Calu3 (cell line): ENCODE measurements at regions not wholly inside any gene's neighbourhood (a gene's known extent, or its start where the extent isn't known, plus 50 kb on each side); places are given as distances from the start of the nearest gene placed in this dataset.

Experiments
- BruUV-seq: library from RNA; stranded (reverse); fragments of 400-500 nt; replicated peaks from 2 replicates; lab custom pipeline; 2021; lab: Mats Ljungman, UMichigan
- CTCF ChIA-PET: fragments of 300-600 bp; sonication (Branson Sonifier 250); formaldehyde crosslinking; loops from one replicate; lab custom pipeline; 2022; ENCODE audit warnings: antibody characterized with exemption; lab: Charles Lee
- DNase-seq: peaks from one replicate; pipeline ENCODE4 v3.0.0; 2022
- H3K27ac Mint-ChIP-seq: one replicate; pipeline ENCODE4 v1.8.0; 2022; ENCODE audit warnings: mixed read lengths; ENCODE audit not compliant: unreplicated experiment
- H3K27me3 Mint-ChIP-seq: one replicate; pipeline ENCODE4 v1.8.0; 2022; ENCODE audit warnings: mixed read lengths; ENCODE audit not compliant: unreplicated experiment
- H3K36me3 Mint-ChIP-seq: one replicate; pipeline ENCODE4 v1.8.0; 2022; ENCODE audit warnings: mild to moderate bottlenecking, moderate library complexity, mixed read lengths; ENCODE audit not compliant: insufficient read depth, unreplicated experiment
- H3K4me1 Mint-ChIP-seq: one replicate; pipeline ENCODE4 v1.8.0; 2022; ENCODE audit warnings: mild to moderate bottlenecking, low read depth, mixed read lengths; ENCODE audit not compliant: unreplicated experiment
- H3K4me3 Mint-ChIP-seq: one replicate; pipeline ENCODE4 v1.8.0; 2022; ENCODE audit warnings: mild to moderate bottlenecking, low read depth, moderate library complexity, mixed read lengths; ENCODE audit not compliant: unreplicated experiment
- H3K9me3 Mint-ChIP-seq: one replicate; pipeline ENCODE4 v1.8.0; 2022; ENCODE audit warnings: low read depth, mixed read lengths; ENCODE audit not compliant: unreplicated experiment
- CTCF ChIP-seq: fragments of 200-600 bp; IDR thresholded peaks from one replicate; pipeline ENCODE4 v1.8.0; 2022; ENCODE audit warnings: antibody characterized with exemption; ENCODE audit not compliant: unreplicated experiment
- intact Hi-C: fragments of 100-400 bp; cut with micrococcal nuclease; formaldehyde crosslinking; loops from one replicate; pipeline ENCODE4 v1.10.0; 2022; ENCODE audit not compliant: unreplicated experiment

GRCh38 chr21:35603494-35603893 lies 456.8 kb downstream of the SETD4 start:
- H3K27ac Mint-ChIP-seq: no peak overlapping the region
- H3K4me1 Mint-ChIP-seq: no peaks in the 10 kb centered on the region
- intact Hi-C loops: no loop called here
- CTCF ChIA-PET: interaction anchor here (0.5 kb wide), 1 partner anchor 556 kb away, joined by 4 read pairs; no protein-coding TSS in a partner anchor
- BruUV-seq: no TSS peak
- H3K27me3 Mint-ChIP-seq: no peaks in the 10 kb centered on the region
- DNase-seq: no peak
- H3K9me3 Mint-ChIP-seq: no peaks in the 10 kb centered on the region
- H3K4me3 Mint-ChIP-seq: no peak overlapping the region
- no peak for TF ChIP-seq CTCF
- no peaks in the 10 kb centered on the region for H3K36me3 Mint-ChIP-seq

- Mint-ChIP-seq H3K4me3 (no peak overlapping the region), H3K4me1 (no peaks in the 10 kb centered on the region), H3K27me3 (no peaks in the 10 kb centered on the region), H3K27ac (no peak overlapping the region), H3K36me3 (no peaks in the 10 kb centered on the region), H3K9me3 (no peaks in the 10 kb centered on the region)
- no peak for TF ChIP-seq CTCF
- CTCF ChIA-PET: interaction anchor here (0.6 kb wide), 1 partner anchor 68 kb away, joined by 5 read pairs; no protein-coding TSS in a partner anchor
- BruUV-seq: no TSS peak
- no peak for DNase-seq
- intact Hi-C loops: no loop called here
Observed at GRCh38 chr21:35602811-35603362, 457.4 kb downstream of the SETD4 start.

- CTCF ChIA-PET: no interaction called here
- Mint-ChIP-seq H3K4me1 (no peaks in the 10 kb centered on the region), H3K4me3 (no peak overlapping the region), H3K27me3 (no peaks in the 10 kb centered on the region), H3K27ac (no peak overlapping the region), H3K36me3 (no peaks in the 10 kb centered on the region), H3K9me3 (no peaks in the 10 kb centered on the region)
- intact Hi-C loops: no loop called here
- no TSS peak for BruUV-seq
- no peak for TF ChIP-seq CTCF
- no peak for DNase-seq
Observed at GRCh38 chr21:35601211-35601610, 459.1 kb downstream of the SETD4 start.

GRCh38 chr21:35599164-35599563 lies 461.2 kb downstream of the SETD4 start:
- DNase-seq: no peak
- no TSS peak for BruUV-seq
- no peak for TF ChIP-seq CTCF
- H3K4me3 Mint-ChIP-seq: no peak overlapping the region
- no peaks in the 10 kb centered on the region for H3K9me3 Mint-ChIP-seq
- H3K27ac Mint-ChIP-seq: no peak overlapping the region
- intact Hi-C loops: no loop called here
- no peaks in the 10 kb centered on the region for H3K4me1 Mint-ChIP-seq
- no peaks in the 10 kb centered on the region for H3K36me3 Mint-ChIP-seq
- no peaks in the 10 kb centered on the region for H3K27me3 Mint-ChIP-seq
- CTCF ChIA-PET: no interaction called here
